Esophagus muscularis mucosa (tissue), 3 donors: ENCODE measurements at regions not wholly inside any gene's neighbourhood (a gene's known extent, or its start where the extent isn't known, plus 50 kb on each side); places are given as distances from the start of the nearest gene placed in this dataset.
"Not testable (repeated sequence)": the region's sequence is repeated elsewhere in the genome, so short reads cannot be mapped to it uniquely, and the experiment has no call there.

Experiments
- POLR2A ChIP-seq: fragments of 450-650 bp; IDR thresholded peaks from one replicate; pipeline ENCODE4 v1.6.1; 2017; ENCODE audit warnings: antibody characterized with exemption, moderate library complexity, mild to moderate bottlenecking, low read depth
- POLR2AphosphoS5 ChIP-seq, 2 donors: sonication (generic); formaldehyde crosslinking; IDR thresholded peaks; one replicate each; pipeline ENCODE4 v1.6.1; 2017; ENCODE audit warnings: antibody characterized with exemption in 2 of 2
- TF ChIP-seq, protein P1 (sequence below), 3 experiments: fragments of 200-600 bp in 2 of 3; fragments of 450-650 bp in 1 of 3; sonication (generic) in 2 of 3; IDR thresholded peaks; one replicate each; pipeline ENCODE4 v1.5.1; 2017 to 2019; ENCODE audit warnings: antibody characterized with exemption in 3 of 3, mild to moderate bottlenecking in 2 of 3, moderate library complexity in 1 of 3

DNA sequence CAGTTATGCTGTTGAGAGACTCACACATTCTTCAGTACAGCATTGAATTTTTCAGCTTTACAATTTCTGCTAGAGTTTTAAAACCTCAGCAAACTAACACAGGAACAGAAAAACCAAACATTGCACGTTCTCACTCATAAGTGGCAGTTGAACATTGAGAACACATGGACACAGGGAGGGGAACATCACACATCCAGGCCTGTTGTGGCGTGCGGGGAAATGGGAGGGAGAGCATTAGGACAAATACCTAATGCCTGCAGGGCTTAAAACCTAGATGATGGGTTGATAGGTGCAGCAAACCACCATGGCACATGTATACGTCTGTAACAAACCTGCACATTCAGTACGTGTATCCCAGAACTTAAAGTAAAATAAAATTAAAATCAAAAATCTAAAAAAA is 270.1 kb upstream of the MME start:
- TF ChIP-seq, protein P1, sequence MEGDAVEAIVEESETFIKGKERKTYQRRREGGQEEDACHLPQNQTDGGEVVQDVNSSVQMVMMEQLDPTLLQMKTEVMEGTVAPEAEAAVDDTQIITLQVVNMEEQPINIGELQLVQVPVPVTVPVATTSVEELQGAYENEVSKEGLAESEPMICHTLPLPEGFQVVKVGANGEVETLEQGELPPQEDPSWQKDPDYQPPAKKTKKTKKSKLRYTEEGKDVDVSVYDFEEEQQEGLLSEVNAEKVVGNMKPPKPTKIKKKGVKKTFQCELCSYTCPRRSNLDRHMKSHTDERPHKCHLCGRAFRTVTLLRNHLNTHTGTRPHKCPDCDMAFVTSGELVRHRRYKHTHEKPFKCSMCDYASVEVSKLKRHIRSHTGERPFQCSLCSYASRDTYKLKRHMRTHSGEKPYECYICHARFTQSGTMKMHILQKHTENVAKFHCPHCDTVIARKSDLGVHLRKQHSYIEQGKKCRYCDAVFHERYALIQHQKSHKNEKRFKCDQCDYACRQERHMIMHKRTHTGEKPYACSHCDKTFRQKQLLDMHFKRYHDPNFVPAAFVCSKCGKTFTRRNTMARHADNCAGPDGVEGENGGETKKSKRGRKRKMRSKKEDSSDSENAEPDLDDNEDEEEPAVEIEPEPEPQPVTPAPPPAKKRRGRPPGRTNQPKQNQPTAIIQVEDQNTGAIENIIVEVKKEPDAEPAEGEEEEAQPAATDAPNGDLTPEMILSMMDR (IDR thresholded peaks at IDR 0.05) = not testable (repeated sequence)
- TF ChIP-seq POLR2A; POLR2AphosphoS5 (IDR thresholded peaks at IDR 0.05): not testable (repeated sequence)
